Vagina (tissue), 2 donors: ENCODE measurements at regions not wholly inside any gene's neighbourhood (a gene's known extent, or its start where the extent isn't known, plus 50 kb on each side); places are given as distances from the start of the nearest gene placed in this dataset.

ENCODE experiments used
- DNase-seq, 2 donors: peaks; one replicate each; pipeline ENCODE4 v3.0.0-alpha.2; 2017; ENCODE audit errors: extremely low spot score in 2 of 2
- H3K27ac ChIP-seq: fragments of 200-600 bp; sonication (generic); one replicate; pipeline ENCODE4 v1.5.1; 2019
- H3K27me3 ChIP-seq: fragments of 200-600 bp; sonication (generic); one replicate; pipeline ENCODE4 v1.5.1; 2019
- H3K36me3 ChIP-seq, 2 donors: fragments of 200-600 bp; sonication (generic); one replicate each; pipeline ENCODE4 v1.5.1; 2017 to 2019
- H3K4me1 ChIP-seq: fragments of 200-600 bp; sonication (generic); one replicate; pipeline ENCODE4 v1.5.1; 2019
- H3K4me3 ChIP-seq, 2 donors: fragments of 200-600 bp; sonication (generic); 1 replicate in 1 of 2; 2 replicates in 1 of 2; pipeline ENCODE4 v1.5.1; 2016 to 2019
- H3K9me3 ChIP-seq: fragments of 200-600 bp; sonication (generic); one replicate; pipeline ENCODE4 v1.5.1; 2019
- CTCF ChIP-seq, 3 experiments: fragments of 450-650 bp in 2 of 3; fragments of 200-600 bp in 1 of 3; sonication (generic) in 1 of 3; IDR thresholded peaks; one replicate each; pipeline ENCODE4 v1.5.1; 2017 to 2019; ENCODE audit warnings: antibody characterized with exemption in 3 of 3, mild to moderate bottlenecking in 2 of 3, moderate library complexity in 2 of 3
- POLR2A ChIP-seq, 2 donors: fragments of 450-650 bp; IDR thresholded peaks; one replicate each; pipeline ENCODE4 v1.6.1; 2017; ENCODE audit warnings: antibody characterized with exemption in 2 of 2, mild to moderate bottlenecking in 2 of 2, moderate library complexity in 2 of 2
- POLR2AphosphoS5 ChIP-seq, 2 donors: sonication (generic); formaldehyde crosslinking; IDR thresholded peaks; one replicate each; pipeline ENCODE4 v1.9.0; 2017; ENCODE audit warnings: antibody characterized with exemption in 2 of 2, mild to moderate bottlenecking in 2 of 2, low read depth in 1 of 2; ENCODE audit not compliant: insufficient read depth in 1 of 2
- intact Hi-C: fragments of 100-400 bp; cut with DNase I; formaldehyde crosslinking; loops from one replicate; pipeline ENCODE4 v1.15.1; 2023

GRCh38 chr5:116359592-116359991, 215.0 kb downstream of the SEMA6A start:
- H3K27ac ChIP-seq = no peak overlapping the region
- peaks cover 12% of the 10 kb centered on the region for H3K4me1 ChIP-seq

GRCh38 chr5:116358911-116359418, 215.7 kb downstream of the SEMA6A start:
- no peak for DNase-seq
- H3K36me3 ChIP-seq = no peaks in the 10 kb centered on the region
- no peaks in the 10 kb centered on the region for H3K9me3 ChIP-seq
- no peak overlapping the region for H3K27ac ChIP-seq
- peaks cover 12% of the 10 kb centered on the region for H3K4me1 ChIP-seq
- H3K4me3 ChIP-seq = no peak overlapping the region
- H3K27me3 ChIP-seq = no peaks in the 10 kb centered on the region
- TF ChIP-seq POLR2A (IDR thresholded peaks at IDR 0.05) (no peak), POLR2AphosphoS5 (IDR thresholded peaks at IDR 0.05; ENCODE audit: insufficient read depth in 1 of 2, low read depth in 1 of 2) (no peak), CTCF (IDR thresholded peaks at IDR 0.05) (no peak)
- intact Hi-C loops = no loop called here

More at GRCh38 chr5:116359592-116359991, 215.0 kb downstream of the SEMA6A start:
- H3K9me3 ChIP-seq = no peaks in the 10 kb centered on the region
- DNase-seq = no peak
- intact Hi-C loops = no loop called here
- TF ChIP-seq POLR2AphosphoS5 (IDR thresholded peaks at IDR 0.05; ENCODE audit: insufficient read depth in 1 of 2, low read depth in 1 of 2) = no peak
- no peaks in the 10 kb centered on the region for H3K36me3 ChIP-seq
- no peak overlapping the region for H3K4me3 ChIP-seq
- no peaks in the 10 kb centered on the region for H3K27me3 ChIP-seq

GRCh38 chr5:116358015-116358523, 216.6 kb downstream of the SEMA6A start:
- no peak for DNase-seq

GRCh38 chr5:116355819-116356601, 218.6 kb downstream of the SEMA6A start:
- Histone ChIP-seq H3K36me3 (no peaks in the 10 kb centered on the region), H3K4me3 (no peak overlapping the region), H3K27ac (no peak overlapping the region), H3K27me3 (no peaks in the 10 kb centered on the region), H3K9me3 (no peaks in the 10 kb centered on the region), H3K4me1 (peaks cover 12% of the 10 kb centered on the region)
- TF ChIP-seq POLR2AphosphoS5 (IDR thresholded peaks at IDR 0.05; ENCODE audit: insufficient read depth in 1 of 2, low read depth in 1 of 2) = no peak
- TF ChIP-seq CTCF (IDR thresholded peaks at IDR 0.05) = no peak
- no peak for TF ChIP-seq POLR2A (IDR thresholded peaks at IDR 0.05)
- intact Hi-C loops = no loop called here
- DNase-seq = no peak

More at GRCh38 chr5:116358015-116358523, 216.6 kb downstream of the SEMA6A start:
- no peak for TF ChIP-seq POLR2AphosphoS5 (IDR thresholded peaks at IDR 0.05; ENCODE audit: insufficient read depth in 1 of 2, low read depth in 1 of 2)
- no peak for TF ChIP-seq CTCF (IDR thresholded peaks at IDR 0.05)
- TF ChIP-seq POLR2A (IDR thresholded peaks at IDR 0.05) = no peak
- Histone ChIP-seq H3K27me3 (no peaks in the 10 kb centered on the region), H3K4me1 (peaks cover 12% of the 10 kb centered on the region), H3K4me3 (no peak overlapping the region), H3K27ac (no peak overlapping the region), H3K9me3 (no peaks in the 10 kb centered on the region), H3K36me3 (no peaks in the 10 kb centered on the region)
- intact Hi-C loops = no loop called here

GRCh38 chr5:116354699-116355098, 219.9 kb downstream of the SEMA6A start:
- Histone ChIP-seq H3K27me3 (no peaks in the 10 kb centered on the region), H3K36me3 (no peaks in the 10 kb centered on the region), H3K4me1 (peaks cover 2% of the 10 kb centered on the region), H3K27ac (no peak overlapping the region), H3K9me3 (no peaks in the 10 kb centered on the region), H3K4me3 (no peak overlapping the region)
- intact Hi-C loops = no loop called here
- no peak for DNase-seq
- TF ChIP-seq POLR2A (IDR thresholded peaks at IDR 0.05) = no peak
- TF ChIP-seq CTCF (IDR thresholded peaks at IDR 0.05) = no peak
- TF ChIP-seq POLR2AphosphoS5 (IDR thresholded peaks at IDR 0.05; ENCODE audit: insufficient read depth in 1 of 2, low read depth in 1 of 2) = no peak
